Colonic mucosa (tissue), 4 donors: ENCODE measurements at regions not wholly inside any gene's neighbourhood (a gene's known extent, or its start where the extent isn't known, plus 50 kb on each side); places are given as distances from the start of the nearest gene placed in this dataset.

Experiments used
- DNase-seq: peaks from one replicate; pipeline ENCODE4 v3.0.0-alpha.2; 2020
- H3K27ac ChIP-seq: fragments of 200-600 bp; one replicate; pipeline ENCODE4 v1.8.0; 2021
- H3K27me3 ChIP-seq: fragments of 200-600 bp; one replicate; pipeline ENCODE4 v1.8.0; 2021
- H3K36me3 ChIP-seq: fragments of 200-600 bp; one replicate; pipeline ENCODE4 v1.8.0; 2021
- H3K4me1 ChIP-seq: fragments of 200-600 bp; one replicate; pipeline ENCODE4 v1.8.0; 2021; ENCODE audit warnings: mild to moderate bottlenecking
- H3K4me3 ChIP-seq: fragments of 200-600 bp; one replicate; pipeline ENCODE4 v1.8.0; 2021
- H3K9ac ChIP-seq, 2 donors: one replicate each; pipeline ENCODE4 v1.7.0; 2013; ENCODE audit warnings: control low read depth in 2 of 2, low read depth in 2 of 2, low read length in 2 of 2
- H3K9me3 ChIP-seq: fragments of 200-600 bp; one replicate; pipeline ENCODE4 v1.8.0; 2021
- CTCF ChIP-seq: fragments of 200-600 bp; IDR thresholded peaks from one replicate; pipeline ENCODE4 v1.8.0; 2022; ENCODE audit warnings: antibody characterized with exemption, mild to moderate bottlenecking
- intact Hi-C: fragments of 100-400 bp; cut with DNase I; formaldehyde crosslinking; loops from one replicate; pipeline ENCODE4 v1.14.1; 2022
- donor health status: healthy.
- donor health status: DM: no; HTN: no; CAD: no.
- donor health status: DM: no; HTN: no; CAD: no.

- Histone ChIP-seq H3K9ac (no peak overlapping the region), H3K27me3 (no peaks in the 10 kb centered on the region), H3K27ac (no peak overlapping the region), H3K4me3 (no peak overlapping the region), H3K9me3 (no peaks in the 10 kb centered on the region), H3K4me1 (no peaks in the 10 kb centered on the region), H3K36me3 (no peaks in the 10 kb centered on the region)
- DNase-seq = no peak
- TF ChIP-seq CTCF = no peak
- intact Hi-C loops = no loop called here
Measured at GRCh38 chr15:35713733-35714132, 167.8 kb upstream of the DPH6 start.

- Histone ChIP-seq H3K27me3 (no peaks in the 10 kb centered on the region), H3K9me3 (no peaks in the 10 kb centered on the region), H3K4me3 (no peak overlapping the region), H3K9ac (no peak overlapping the region), H3K36me3 (no peaks in the 10 kb centered on the region), H3K4me1 (no peaks in the 10 kb centered on the region), H3K27ac (no peak overlapping the region)
- intact Hi-C loops = no loop called here
- TF ChIP-seq CTCF = no peak
- no peak for DNase-seq
Measured at GRCh38 chr15:35717721-35718120, 171.8 kb upstream of the DPH6 start.

- no peak overlapping the region for H3K27ac ChIP-seq
- no peak overlapping the region for H3K4me3 ChIP-seq
- H3K27me3 ChIP-seq = no peaks in the 10 kb centered on the region
- no peak overlapping the region for H3K9ac ChIP-seq
- DNase-seq = no peak
- no peak for TF ChIP-seq CTCF
- no peaks in the 10 kb centered on the region for H3K9me3 ChIP-seq
- intact Hi-C loops = no loop called here
- H3K4me1 ChIP-seq = no peaks in the 10 kb centered on the region
- H3K36me3 ChIP-seq = no peaks in the 10 kb centered on the region
Measured at GRCh38 chr15:35720019-35720418, 174.1 kb upstream of the DPH6 start.

GRCh38 chr15:35720984-35721383 lies 175.0 kb upstream of the DPH6 start:
- no peak for DNase-seq
- intact Hi-C loops = no loop called here
- no peak for TF ChIP-seq CTCF

GRCh38 chr15:35721751-35722150 lies 175.8 kb upstream of the DPH6 start:
- no peaks in the 10 kb centered on the region for H3K36me3 ChIP-seq
- TF ChIP-seq CTCF = no peak
- no peak for DNase-seq
- H3K9ac ChIP-seq = no peak overlapping the region
- H3K9me3 ChIP-seq = no peaks in the 10 kb centered on the region
- intact Hi-C loops = no loop called here
- no peak overlapping the region for H3K27ac ChIP-seq
- no peaks in the 10 kb centered on the region for H3K27me3 ChIP-seq
- H3K4me1 ChIP-seq = no peaks in the 10 kb centered on the region
- H3K4me3 ChIP-seq = no peak overlapping the region

More at GRCh38 chr15:35720984-35721383, 175.0 kb upstream of the DPH6 start:
- no peaks in the 10 kb centered on the region for H3K27me3 ChIP-seq
- no peak overlapping the region for H3K27ac ChIP-seq
- H3K9ac ChIP-seq = no peak overlapping the region
- H3K9me3 ChIP-seq = no peaks in the 10 kb centered on the region
- H3K4me1 ChIP-seq = no peaks in the 10 kb centered on the region
- no peak overlapping the region for H3K4me3 ChIP-seq
- no peaks in the 10 kb centered on the region for H3K36me3 ChIP-seq

GRCh38 chr15:35722501-35722900 lies 176.5 kb upstream of the DPH6 start:
- H3K36me3 ChIP-seq = no peaks in the 10 kb centered on the region
- H3K9me3 ChIP-seq = no peaks in the 10 kb centered on the region
- H3K27ac ChIP-seq = no peak overlapping the region
- H3K4me3 ChIP-seq = no peak overlapping the region
- no peaks in the 10 kb centered on the region for H3K27me3 ChIP-seq
- H3K9ac ChIP-seq = no peak overlapping the region
- TF ChIP-seq CTCF = no peak
- no peaks in the 10 kb centered on the region for H3K4me1 ChIP-seq
- intact Hi-C loops = no loop called here
- DNase-seq = no peak
